CD14-positive monocyte (primary cell): ENCODE measurements at regions not wholly inside any gene's neighbourhood (a gene's known extent, or its start where the extent isn't known, plus 50 kb on each side); places are given as distances from the start of the nearest gene placed in this dataset.

Source experiments
- DNase-seq, 3 donors: peaks; one replicate each; pipeline ENCODE4 v3.0.0-alpha.2; 2011 to 2022
- H2AFZ ChIP-seq: 2 replicates; pipeline ENCODE4 v1.6.0; 2012; ENCODE audit warnings: mild to moderate bottlenecking, low read depth, low read length, inconsistent platforms; ENCODE audit not compliant: insufficient read depth, poor library complexity, severe bottlenecking
- H3K27ac ChIP-seq, 2 donors: 1 replicate in 1 of 2; 2 replicates in 1 of 2; pipeline ENCODE4 v1.5.1; 2012 to 2013; ENCODE audit warnings: low read length in 2 of 2, control low read depth in 1 of 2, inconsistent platforms in 1 of 2, low read depth in 1 of 2, mild to moderate bottlenecking in 1 of 2
- H3K27me3 ChIP-seq, 2 donors: one replicate each; pipeline versions ENCODE4 v1.6.0 to v1.6.1; 2011 to 2013; ENCODE audit warnings: low read length in 2 of 2; ENCODE audit not compliant: control insufficient read depth in 2 of 2, insufficient read depth in 2 of 2
- H3K36me3 ChIP-seq, 2 donors: replicated peaks in 1 of 2; 1 replicate in 1 of 2; 2 replicates in 1 of 2; pipeline versions ENCODE4 v1.5.1 to v1.6.1; 2012 to 2013; ENCODE audit warnings: low read length in 2 of 2, control low read depth in 1 of 2, inconsistent platforms in 1 of 2, mild to moderate bottlenecking in 1 of 2; ENCODE audit not compliant: insufficient read depth in 2 of 2, control insufficient read depth in 1 of 2
- H3K4me1 ChIP-seq, 2 donors: 1 replicate in 1 of 2; 2 replicates in 1 of 2; pipeline versions ENCODE4 v1.5.1 to v1.6.1; 2012 to 2013; ENCODE audit warnings: low read length in 2 of 2, control low read depth in 1 of 2, inconsistent platforms in 1 of 2, mild to moderate bottlenecking in 1 of 2, moderate library complexity in 1 of 2; ENCODE audit not compliant: insufficient read depth in 2 of 2, control insufficient read depth in 1 of 2
- H3K4me2 ChIP-seq: replicated peaks from 2 replicates; pipeline ENCODE3; 2012; ENCODE audit warnings: low read length, moderate library complexity, mild to moderate bottlenecking; ENCODE audit not compliant: poor library complexity, severe bottlenecking; ENCODE audit errors: extremely low read depth
- H3K4me3 ChIP-seq, 3 experiments: fragments of 200-600 bp in 1 of 3; sonication (generic) in 1 of 3; replicated peaks in 1 of 3; 1 replicate in 2 of 3; 2 replicates in 1 of 3; pipeline ENCODE4 v1.5.1; 2011 to 2013; ENCODE audit warnings: low read length in 3 of 3, mild to moderate bottlenecking in 3 of 3, control low read depth in 2 of 3, low read depth in 2 of 3, inconsistent platforms in 1 of 3, moderate library complexity in 1 of 3
- H3K79me2 ChIP-seq: 2 replicates; pipeline ENCODE4 v1.6.0; 2012; ENCODE audit warnings: mild to moderate bottlenecking, control low read depth, inconsistent platforms, low read length, moderate library complexity; ENCODE audit not compliant: insufficient read depth
- H3K9ac ChIP-seq: 2 replicates; pipeline ENCODE4 v1.6.0; 2017; ENCODE audit warnings: low read length, mild to moderate bottlenecking; ENCODE audit not compliant: insufficient read depth, poor library complexity, severe bottlenecking
- H3K9me3 ChIP-seq, 2 donors: replicated peaks in 1 of 2; 1 replicate in 1 of 2; 2 replicates in 1 of 2; pipeline versions ENCODE4 v1.5.1 to v1.6.1; 2012 to 2013; ENCODE audit warnings: low read length in 2 of 2, control low read depth in 1 of 2; ENCODE audit not compliant: control insufficient read depth in 1 of 2, insufficient read depth in 1 of 2
- H4K20me1 ChIP-seq: 2 replicates; pipeline ENCODE4 v1.6.0; 2012; ENCODE audit warnings: mild to moderate bottlenecking, low read length, control low read depth, moderate library complexity; ENCODE audit not compliant: insufficient read depth
- H3K27ac Mint-ChIP-seq, 7 donors: one replicate each; pipeline ENCODE4 v1.8.0; 2020; ENCODE audit warnings: mild to moderate bottlenecking in 7 of 7, mixed read lengths in 7 of 7, moderate library complexity in 6 of 7, inconsistent platforms in 2 of 7
- H3K27me3 Mint-ChIP-seq, 3 donors: one replicate each; pipeline ENCODE4 v1.8.0; 2021 to 2022; ENCODE audit warnings: low read depth in 3 of 3, mild to moderate bottlenecking in 3 of 3, mixed read lengths in 3 of 3, moderate library complexity in 3 of 3, inconsistent platforms in 1 of 3
- H3K36me3 Mint-ChIP-seq, 2 donors: one replicate each; pipeline ENCODE4 v1.8.0; 2020; ENCODE audit warnings: mixed read lengths in 2 of 2, inconsistent platforms in 1 of 2, mild to moderate bottlenecking in 1 of 2
- H3K4me1 Mint-ChIP-seq: one replicate; pipeline ENCODE4 v1.8.0; 2020; ENCODE audit warnings: mild to moderate bottlenecking, mixed read lengths
- H3K4me3 Mint-ChIP-seq, 2 donors: one replicate each; pipeline ENCODE4 v1.8.0; 2020; ENCODE audit warnings: mild to moderate bottlenecking in 2 of 2, mixed read lengths in 2 of 2, moderate library complexity in 1 of 2
- H3K9me3 Mint-ChIP-seq, 7 donors: one replicate each; pipeline ENCODE4 v1.8.0; 2020 to 2022; ENCODE audit warnings: mixed read lengths in 7 of 7, mild to moderate bottlenecking in 6 of 7, moderate library complexity in 6 of 7, inconsistent platforms in 2 of 7
- CTCF ChIP-seq: fragments of 200-600 bp; IDR thresholded peaks from one replicate; pipeline ENCODE4 v1.8.0; 2022; ENCODE audit warnings: antibody characterized with exemption, mild to moderate bottlenecking
- WGBS: methylation state at CpG from one replicate; pipeline ENCODE4 v1.1.5; 2013; ENCODE audit warnings: missing lambda C conversion rate; ENCODE audit not compliant: insufficient coverage; 5-methylcytosine and 5-hydroxymethylcytosine counted together
- intact Hi-C, 2 donors: fragments of 100-400 bp; cut with micrococcal nuclease; formaldehyde crosslinking; loops; one replicate each; pipeline versions ENCODE4 v1.15.0 to v1.15.1; 2023

DNA sequence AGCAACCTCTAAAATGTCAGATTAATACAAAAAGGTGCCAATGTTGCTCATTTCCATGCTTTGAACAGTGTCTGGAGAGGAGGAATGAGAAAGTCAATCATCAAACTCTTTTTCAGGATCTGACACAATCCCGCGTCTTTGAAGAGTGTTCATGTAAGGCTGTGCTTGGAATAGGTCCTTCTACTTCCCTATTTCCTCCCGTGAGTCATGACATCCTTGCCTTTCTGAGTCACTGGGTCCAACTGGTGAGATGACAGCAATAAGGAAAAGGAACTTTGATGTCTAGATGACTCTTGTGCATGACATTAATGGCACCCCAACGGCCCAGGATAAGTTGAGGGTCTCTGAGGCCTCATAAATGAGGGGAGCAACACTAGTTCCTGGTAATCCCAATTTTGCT is 109.0 kb upstream of the CELF4 start:
- TF ChIP-seq CTCF = no peak
- Histone ChIP-seq H3K4me2 (no peak overlapping the region), H2AFZ (no peak overlapping the region), H3K79me2 (no peaks in the 10 kb centered on the region), H3K9ac (no peak overlapping the region), H3K36me3 (no peaks in the 10 kb centered on the region), H3K9me3 (peaks cover 0 to 12% of the 10 kb centered on the region in 2 donors), H3K27me3 (no peaks in the 10 kb centered on the region), H3K4me3 (no peak overlapping the region), H4K20me1 (no peaks in the 10 kb centered on the region), H3K4me1 (no peaks in the 10 kb centered on the region), H3K27ac (no peak overlapping the region)
- Mint-ChIP-seq H3K9me3 (peaks cover 5 to 19% (median 11%) of the 10 kb centered on the region in 7 donors), H3K4me3 (no peak overlapping the region), H3K36me3 (no peaks in the 10 kb centered on the region), H3K4me1 (no peaks in the 10 kb centered on the region), H3K27me3 (no peaks in the 10 kb centered on the region), H3K27ac (peak overlapping the region in 1 of 7 donors; percentile 43)
- intact Hi-C loops = no loop called here
- DNase-seq = no peak
- no CpG with 5 or more reads among the region's 4 CpGs for WGBS

GRCh38 chr18:37673671-37674070 is 108.1 kb upstream of the CELF4 start:
- no peak for TF ChIP-seq CTCF
- no peaks in the 10 kb centered on the region for H3K36me3 Mint-ChIP-seq
- H3K4me3 Mint-ChIP-seq = no peak overlapping the region
- Histone ChIP-seq H3K36me3 (no peaks in the 10 kb centered on the region), H3K27me3 (no peaks in the 10 kb centered on the region), H3K4me1 (no peaks in the 10 kb centered on the region), H3K79me2 (no peaks in the 10 kb centered on the region), H3K4me3 (no peak overlapping the region), H4K20me1 (no peaks in the 10 kb centered on the region), H2AFZ (no peak overlapping the region), H3K4me2 (no peak overlapping the region), H3K9me3 (peaks cover 0 to 12% of the 10 kb centered on the region in 2 donors), H3K27ac (no peak overlapping the region), H3K9ac (no peak overlapping the region)
- H3K9me3 Mint-ChIP-seq = peaks cover 6 to 19% (median 11%) of the 10 kb centered on the region in 7 donors
- no peak for DNase-seq
- no peak overlapping the region for H3K27ac Mint-ChIP-seq
- WGBS = 98% methylated on average over 4 of the region's 9 CpGs
- H3K4me1 Mint-ChIP-seq = no peaks in the 10 kb centered on the region
- intact Hi-C loops = no loop called here
- H3K27me3 Mint-ChIP-seq = peaks cover 0 to 2% (median 0%) of the 10 kb centered on the region in 3 donors
